ENCODE measurements at regions not wholly inside any gene's neighbourhood (a gene's known extent, or its start where the extent isn't known, plus 50 kb on each side); places are given as distances from the start of the nearest gene placed in this dataset.
A peak's percentile ranks its signal among the peaks of the same experiment; 100 is the strongest.

DNA sequence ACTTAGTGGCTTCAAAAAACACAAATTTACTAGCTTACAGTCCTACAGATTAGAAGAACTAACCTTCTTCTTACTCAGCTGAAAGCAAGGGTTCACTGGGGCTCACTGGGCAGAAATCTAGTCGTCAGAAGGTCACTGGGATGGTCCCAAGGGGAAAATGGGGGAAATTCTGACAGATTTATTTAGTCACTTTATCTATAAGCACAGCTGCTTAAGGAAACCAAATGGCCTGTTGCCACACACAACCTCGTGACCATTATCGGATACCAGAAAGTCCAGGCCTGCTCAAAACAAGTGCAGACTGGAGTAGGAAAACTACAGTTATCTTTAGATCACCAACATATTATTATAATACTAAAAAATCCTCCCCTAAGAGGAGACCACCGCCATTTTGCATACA lies 374.6 kb upstream of the ASIC2 start:
- no peaks in the 10 kb centered on the region for H3K27me3 Mint-ChIP-seq (ENCODE audit: insufficient read depth)
- no peak overlapping the region for H3K27ac Mint-ChIP-seq
- peaks cover 38% of the 10 kb centered on the region for H3K9me3 Mint-ChIP-seq
- TF ChIP-seq, protein P1, sequence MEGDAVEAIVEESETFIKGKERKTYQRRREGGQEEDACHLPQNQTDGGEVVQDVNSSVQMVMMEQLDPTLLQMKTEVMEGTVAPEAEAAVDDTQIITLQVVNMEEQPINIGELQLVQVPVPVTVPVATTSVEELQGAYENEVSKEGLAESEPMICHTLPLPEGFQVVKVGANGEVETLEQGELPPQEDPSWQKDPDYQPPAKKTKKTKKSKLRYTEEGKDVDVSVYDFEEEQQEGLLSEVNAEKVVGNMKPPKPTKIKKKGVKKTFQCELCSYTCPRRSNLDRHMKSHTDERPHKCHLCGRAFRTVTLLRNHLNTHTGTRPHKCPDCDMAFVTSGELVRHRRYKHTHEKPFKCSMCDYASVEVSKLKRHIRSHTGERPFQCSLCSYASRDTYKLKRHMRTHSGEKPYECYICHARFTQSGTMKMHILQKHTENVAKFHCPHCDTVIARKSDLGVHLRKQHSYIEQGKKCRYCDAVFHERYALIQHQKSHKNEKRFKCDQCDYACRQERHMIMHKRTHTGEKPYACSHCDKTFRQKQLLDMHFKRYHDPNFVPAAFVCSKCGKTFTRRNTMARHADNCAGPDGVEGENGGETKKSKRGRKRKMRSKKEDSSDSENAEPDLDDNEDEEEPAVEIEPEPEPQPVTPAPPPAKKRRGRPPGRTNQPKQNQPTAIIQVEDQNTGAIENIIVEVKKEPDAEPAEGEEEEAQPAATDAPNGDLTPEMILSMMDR (IDR thresholded peaks at IDR 0.05) = no peak
- H3K4me3 Mint-ChIP-seq = no peak overlapping the region
- no peaks in the 10 kb centered on the region for H3K4me1 Mint-ChIP-seq (ENCODE audit: low read depth)
- DNase-seq = no peak
- H3K36me3 Mint-ChIP-seq (ENCODE audit: low read depth) = no peaks in the 10 kb centered on the region; the same call in 1 of the 2 replicates

DNA sequence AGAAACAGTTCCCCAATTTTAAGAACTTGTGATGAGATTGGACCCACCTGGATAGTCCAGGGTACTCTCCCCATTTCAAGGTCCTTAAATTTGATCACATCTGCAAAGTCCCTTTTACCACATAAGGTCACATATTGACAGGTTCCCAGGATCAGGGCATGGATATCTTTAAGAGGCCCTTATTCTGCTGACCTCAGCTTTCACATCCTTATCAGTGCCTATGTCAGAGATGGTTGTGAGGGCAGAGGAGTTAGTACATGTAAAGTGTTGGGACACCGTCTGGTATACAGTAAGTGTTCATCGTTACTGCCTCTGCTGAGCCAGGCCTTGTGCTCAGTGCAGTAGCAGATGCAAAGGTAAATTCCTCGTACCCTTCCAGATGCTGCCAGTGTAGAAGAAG lies 375.4 kb upstream of the ASIC2 start:
- Mint-ChIP-seq H3K9me3 (peaks cover 34% of the 10 kb centered on the region), H3K27me3 (ENCODE audit: insufficient read depth) (no peaks in the 10 kb centered on the region), H3K4me1 (ENCODE audit: low read depth) (no peaks in the 10 kb centered on the region), H3K4me3 (no peak overlapping the region), H3K27ac (no peak overlapping the region), H3K36me3 (ENCODE audit: low read depth) (no peaks in the 10 kb centered on the region; the same call in 1 of the 2 replicates)
- TF ChIP-seq, protein P1 (IDR thresholded peaks at IDR 0.05) = no peak
- no peak for DNase-seq

DNA sequence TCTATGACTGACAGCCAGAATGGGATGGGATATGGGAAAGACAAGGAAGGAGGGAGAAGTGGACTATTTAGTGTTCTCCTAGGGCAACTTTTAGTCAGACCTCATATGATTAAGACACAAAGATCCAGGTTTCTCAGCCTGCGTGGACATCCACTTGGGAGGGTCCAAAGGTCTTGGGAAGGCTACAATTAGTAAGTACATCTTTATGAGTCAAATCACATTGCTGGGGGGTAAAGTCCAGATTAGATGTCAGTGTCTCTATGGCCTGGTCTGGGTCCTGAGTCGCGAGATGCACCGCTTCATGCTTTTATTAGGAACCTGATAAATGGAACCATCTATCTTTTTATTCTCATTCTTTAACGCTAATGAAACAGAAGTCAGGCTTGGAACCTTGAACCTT lies 378.4 kb upstream of the ASIC2 start:
- no peak for DNase-seq
- no peak overlapping the region for H3K4me3 Mint-ChIP-seq
- H3K4me1 Mint-ChIP-seq (ENCODE audit: low read depth) = no peaks in the 10 kb centered on the region
- no peak overlapping the region for H3K27ac Mint-ChIP-seq
- H3K27me3 Mint-ChIP-seq (ENCODE audit: insufficient read depth) = no peaks in the 10 kb centered on the region; the same call in 1 of the 2 replicates
- no peaks in the 10 kb centered on the region; the same call in 1 of the 2 replicates for H3K36me3 Mint-ChIP-seq (ENCODE audit: low read depth)
- peaks cover 21% of the 10 kb centered on the region for H3K9me3 Mint-ChIP-seq
- TF ChIP-seq, protein P1 (IDR thresholded peaks at IDR 0.05) = no peak

DNA sequence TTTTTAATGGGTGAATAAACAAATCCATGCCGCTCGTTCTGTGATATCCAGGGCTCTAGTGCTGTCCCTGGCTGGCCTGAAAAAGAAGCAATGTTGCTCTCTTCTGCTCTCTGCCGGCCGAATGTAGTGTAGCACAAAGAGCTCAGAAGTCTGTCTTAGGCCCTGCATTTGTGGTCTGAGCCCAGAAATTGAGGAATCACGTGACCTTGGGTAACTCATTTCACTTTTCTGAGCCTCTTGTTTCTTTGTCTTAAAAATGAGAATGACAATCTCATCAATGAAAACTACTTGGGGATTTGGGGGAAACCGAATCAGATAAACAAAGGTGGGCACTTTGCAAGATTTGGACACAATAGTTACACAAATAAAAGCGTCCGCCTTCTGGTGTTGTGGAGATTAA lies 381.6 kb upstream of the ASIC2 start:
- Mint-ChIP-seq H3K4me1 (ENCODE audit: low read depth) (no peaks in the 10 kb centered on the region), H3K36me3 (ENCODE audit: low read depth) (no peaks in the 10 kb centered on the region), H3K9me3 (peaks cover 32% of the 10 kb centered on the region), H3K27me3 (ENCODE audit: insufficient read depth) (no peaks in the 10 kb centered on the region; the same call in 1 of the 2 replicates), H3K4me3 (no peak overlapping the region), H3K27ac (no peak overlapping the region)
- TF ChIP-seq, protein P1 (IDR thresholded peaks at IDR 0.05) = peak; percentile 73
- DNase-seq = peak; percentile 35

DNA sequence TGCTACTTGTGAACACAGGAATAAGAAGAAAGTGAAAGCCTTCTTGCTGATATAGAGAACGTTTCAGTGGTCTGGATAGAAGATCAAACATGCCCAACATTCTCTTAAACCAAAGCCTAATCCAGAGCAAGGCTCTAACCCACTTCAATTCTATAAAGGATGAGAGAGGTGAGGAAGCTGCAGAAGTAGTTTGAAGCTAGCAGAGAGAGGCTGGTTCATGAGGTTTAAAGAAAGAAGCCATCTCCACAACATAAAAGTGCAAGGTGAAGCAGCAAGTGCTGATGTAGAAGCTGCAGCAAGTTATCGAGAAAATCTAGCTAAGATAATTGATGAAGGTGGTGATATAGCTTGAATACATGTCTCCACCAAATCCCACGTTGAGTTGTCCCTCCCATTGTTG lies 383.3 kb upstream of the ASIC2 start:
- no peak for DNase-seq
- peaks cover under 1% of the 10 kb centered on the region; the same call in 1 of the 2 replicates for H3K36me3 Mint-ChIP-seq (ENCODE audit: low read depth)
- H3K27me3 Mint-ChIP-seq (ENCODE audit: insufficient read depth) = no peaks in the 10 kb centered on the region; the same call in 1 of the 2 replicates
- H3K4me3 Mint-ChIP-seq = no peak overlapping the region
- TF ChIP-seq, protein P1 (IDR thresholded peaks at IDR 0.05) = no peak
- peaks cover 34% of the 10 kb centered on the region for H3K9me3 Mint-ChIP-seq
- no peak overlapping the region for H3K27ac Mint-ChIP-seq
- H3K4me1 Mint-ChIP-seq (ENCODE audit: low read depth) = no peaks in the 10 kb centered on the region

DNA sequence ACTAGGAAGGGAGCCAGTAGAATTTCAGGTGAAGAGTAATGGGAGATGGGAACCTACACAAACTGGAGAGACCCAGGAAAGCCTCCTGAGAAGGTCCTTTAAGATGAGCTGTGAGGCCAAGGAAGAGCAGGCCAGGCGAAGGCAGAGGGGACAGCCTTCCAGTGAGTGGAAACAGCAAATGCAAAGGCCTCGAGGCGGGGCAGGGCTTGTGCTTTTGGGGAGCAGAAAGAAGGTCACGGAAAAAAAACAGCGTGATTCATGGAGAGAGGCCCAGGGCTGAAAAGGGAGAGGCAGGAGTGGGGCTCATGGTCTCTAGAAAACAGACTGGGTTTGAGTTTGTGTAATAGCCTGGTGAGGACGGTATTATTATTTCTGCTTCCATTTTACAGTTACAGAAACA lies 386.5 kb upstream of the ASIC2 start:
- H3K9me3 Mint-ChIP-seq = peaks cover 36% of the 10 kb centered on the region
- H3K4me3 Mint-ChIP-seq = no peak overlapping the region
- peaks cover 4% of the 10 kb centered on the region; the same call in 1 of the 2 replicates for H3K36me3 Mint-ChIP-seq (ENCODE audit: low read depth)
- peaks cover 2% of the 10 kb centered on the region for H3K27me3 Mint-ChIP-seq (ENCODE audit: insufficient read depth)
- TF ChIP-seq, protein P1 (IDR thresholded peaks at IDR 0.05) = no peak
- no peak overlapping the region for H3K27ac Mint-ChIP-seq
- H3K4me1 Mint-ChIP-seq (ENCODE audit: low read depth) = no peaks in the 10 kb centered on the region
- DNase-seq = no peak
